GM10266 (cell line): ENCODE measurements at regions not wholly inside any gene's neighbourhood (a gene's known extent, or its start where the extent isn't known, plus 50 kb on each side); places are given as distances from the start of the nearest gene placed in this dataset.

Experiments
- DNase-seq: peaks from one replicate; pipeline ENCODE4 v3.0.0; 2012; ENCODE audit errors: extremely low spot score
- CTCF ChIP-seq: IDR thresholded peaks from 2 replicates; pipeline ENCODE4 v1.5.1; 2012; ENCODE audit warnings: mild to moderate bottlenecking, low read depth; ENCODE audit not compliant: control insufficient read depth, insufficient read depth; ENCODE audit errors: missing control alignments

GRCh38 chr3:178289544-178290160 lies 246.6 kb upstream of the KCNMB2 start:
- TF ChIP-seq CTCF = no peak
- no peak for DNase-seq

GRCh38 chr3:178291574-178292370 lies 244.5 kb upstream of the KCNMB2 start:
- TF ChIP-seq CTCF = no peak
- DNase-seq = no peak

GRCh38 chr3:178295292-178295912 lies 240.8 kb upstream of the KCNMB2 start:
- no peak for TF ChIP-seq CTCF
- no peak for DNase-seq

- DNase-seq = no peak
- TF ChIP-seq CTCF = no peak
Observed at GRCh38 chr3:178297199-178297598, 239.0 kb upstream of the KCNMB2 start.

GRCh38 chr3:178297740-178298139 lies 238.5 kb upstream of the KCNMB2 start:
- DNase-seq = no peak
- TF ChIP-seq CTCF = no peak

- no peak for DNase-seq
- TF ChIP-seq CTCF = no peak
Observed at GRCh38 chr3:178300441-178300959, 235.7 kb upstream of the KCNMB2 start.
